Ascending aorta (tissue), 2 donors: ENCODE measurements at regions not wholly inside any gene's neighbourhood (a gene's known extent, or its start where the extent isn't known, plus 50 kb on each side); places are given as distances from the start of the nearest gene placed in this dataset.

Experiments used
- DNase-seq, 2 donors: peaks; one replicate each; pipeline ENCODE4 v3.0.0-alpha.2; 2019; ENCODE audit warnings: low spot score in 2 of 2
- H3K27ac ChIP-seq, 2 donors: fragments of 200-600 bp; sonication (generic); one replicate each; pipeline ENCODE4 v1.5.1; 2016 to 2017; ENCODE audit warnings: mild to moderate bottlenecking in 1 of 2
- H3K27me3 ChIP-seq: fragments of 200-600 bp; sonication (generic); one replicate; pipeline ENCODE4 v1.5.1; 2017
- H3K36me3 ChIP-seq, 2 donors: fragments of 200-600 bp; sonication (generic); one replicate each; pipeline ENCODE4 v1.5.1; 2016
- H3K4me1 ChIP-seq, 2 donors: fragments of 200-600 bp; sonication (generic); one replicate each; pipeline ENCODE4 v1.5.1; 2016 to 2017; ENCODE audit warnings: mild to moderate bottlenecking in 1 of 2
- H3K4me3 ChIP-seq, 2 donors: fragments of 200-600 bp; sonication (generic); one replicate each; pipeline ENCODE4 v1.5.1; 2016 to 2017; ENCODE audit warnings: mild to moderate bottlenecking in 1 of 2
- H3K9me3 ChIP-seq, 2 donors: fragments of 200-600 bp; sonication (generic); one replicate each; pipeline ENCODE4 v1.5.1; 2016
- intact Hi-C: fragments of 100-400 bp; cut with DNase I; formaldehyde crosslinking; loops from one replicate; pipeline ENCODE4 v1.15.1; 2023
- TF ChIP-seq, protein P1 (sequence below), 3 experiments: fragments of 200-600 bp in 2 of 3; fragments of 450-650 bp in 1 of 3; sonication (generic) in 2 of 3; IDR thresholded peaks; one replicate each; pipeline ENCODE4 v1.5.1; 2016 to 2019; ENCODE audit warnings: antibody characterized with exemption in 3 of 3, mild to moderate bottlenecking in 1 of 3, moderate library complexity in 1 of 3

DNA sequence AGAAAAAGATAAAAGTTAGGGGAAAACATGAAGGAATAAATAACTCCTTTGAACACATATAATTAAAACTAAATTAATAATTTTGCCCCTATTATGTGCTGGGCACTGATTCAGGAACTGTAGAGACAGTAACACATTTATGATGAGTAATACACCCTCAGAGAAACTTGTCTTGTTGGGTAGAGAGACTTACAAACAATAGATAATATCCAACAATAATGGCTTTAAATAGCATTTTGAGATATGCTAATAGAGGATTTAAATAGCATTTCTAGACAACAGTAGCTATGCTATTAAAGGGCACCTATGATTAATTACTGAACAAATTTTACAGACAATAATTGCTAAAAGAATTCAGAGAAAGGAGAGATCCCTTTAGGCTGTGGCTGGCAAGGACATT is 455.5 kb downstream of the NUF2 start:
- intact Hi-C loops = no loop called here
- DNase-seq = no peak
- Histone ChIP-seq H3K36me3 (no peaks in the 10 kb centered on the region), H3K4me3 (no peak overlapping the region), H3K27me3 (no peaks in the 10 kb centered on the region), H3K4me1 (no peaks in the 10 kb centered on the region), H3K27ac (no peak overlapping the region), H3K9me3 (peaks cover 0 to 10% of the 10 kb centered on the region in 2 donors)
- TF ChIP-seq, protein P1, sequence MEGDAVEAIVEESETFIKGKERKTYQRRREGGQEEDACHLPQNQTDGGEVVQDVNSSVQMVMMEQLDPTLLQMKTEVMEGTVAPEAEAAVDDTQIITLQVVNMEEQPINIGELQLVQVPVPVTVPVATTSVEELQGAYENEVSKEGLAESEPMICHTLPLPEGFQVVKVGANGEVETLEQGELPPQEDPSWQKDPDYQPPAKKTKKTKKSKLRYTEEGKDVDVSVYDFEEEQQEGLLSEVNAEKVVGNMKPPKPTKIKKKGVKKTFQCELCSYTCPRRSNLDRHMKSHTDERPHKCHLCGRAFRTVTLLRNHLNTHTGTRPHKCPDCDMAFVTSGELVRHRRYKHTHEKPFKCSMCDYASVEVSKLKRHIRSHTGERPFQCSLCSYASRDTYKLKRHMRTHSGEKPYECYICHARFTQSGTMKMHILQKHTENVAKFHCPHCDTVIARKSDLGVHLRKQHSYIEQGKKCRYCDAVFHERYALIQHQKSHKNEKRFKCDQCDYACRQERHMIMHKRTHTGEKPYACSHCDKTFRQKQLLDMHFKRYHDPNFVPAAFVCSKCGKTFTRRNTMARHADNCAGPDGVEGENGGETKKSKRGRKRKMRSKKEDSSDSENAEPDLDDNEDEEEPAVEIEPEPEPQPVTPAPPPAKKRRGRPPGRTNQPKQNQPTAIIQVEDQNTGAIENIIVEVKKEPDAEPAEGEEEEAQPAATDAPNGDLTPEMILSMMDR (IDR thresholded peaks at IDR 0.05) = no peak

DNA sequence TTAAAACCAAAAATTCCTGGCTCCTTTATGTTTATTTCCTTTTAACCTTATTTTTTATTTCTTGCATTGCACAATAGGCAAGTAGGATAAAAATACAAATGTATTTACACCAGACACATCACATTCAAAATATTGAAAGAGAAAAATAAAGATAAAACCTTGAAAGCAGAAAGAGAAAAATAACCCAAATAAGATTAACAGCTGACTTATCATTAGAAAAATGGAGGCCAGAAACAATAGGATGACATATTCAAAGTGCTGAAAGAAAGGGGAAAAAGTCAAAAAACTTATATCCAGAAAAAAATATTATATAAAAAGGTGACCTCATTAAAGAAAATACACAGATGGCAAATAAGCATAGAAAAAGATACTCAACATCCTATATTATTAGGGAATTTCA is 459.4 kb downstream of the NUF2 start:
- no peaks in the 10 kb centered on the region for H3K4me1 ChIP-seq
- no peak overlapping the region for H3K27ac ChIP-seq
- peaks cover 0 to 10% of the 10 kb centered on the region in 2 donors for H3K9me3 ChIP-seq
- H3K36me3 ChIP-seq = no peaks in the 10 kb centered on the region
- intact Hi-C loops = no loop called here
- no peak for DNase-seq
- no peaks in the 10 kb centered on the region for H3K27me3 ChIP-seq
- TF ChIP-seq, protein P1 (IDR thresholded peaks at IDR 0.05) = no peak
- H3K4me3 ChIP-seq = no peak overlapping the region

DNA sequence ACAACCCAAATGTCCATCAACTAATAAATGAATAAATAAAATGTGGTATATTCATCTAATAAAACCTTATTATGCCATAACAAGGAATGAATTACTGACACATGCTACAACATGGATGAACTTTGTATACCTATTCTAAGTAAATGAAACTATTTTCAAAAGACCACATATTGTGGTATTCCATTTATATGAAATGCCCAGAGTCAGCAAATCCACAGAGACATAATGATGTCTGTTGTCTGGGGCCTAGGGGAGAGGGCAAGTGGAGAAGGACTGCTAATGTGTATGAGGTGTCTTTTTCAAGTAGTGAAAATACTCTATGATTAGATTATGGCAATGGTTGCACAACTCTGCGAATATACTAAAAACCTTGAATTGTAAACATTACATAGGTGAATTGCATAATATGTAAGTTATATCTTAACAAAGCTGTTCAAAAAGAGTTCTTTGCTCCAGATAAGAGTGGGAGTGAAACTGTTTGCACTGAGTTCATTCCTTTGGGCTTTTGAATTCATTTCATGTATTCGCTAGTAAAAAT is 464.2 kb downstream of the NUF2 start:
- no peak for DNase-seq
- no peaks in the 10 kb centered on the region for H3K27me3 ChIP-seq
- no peaks in the 10 kb centered on the region for H3K36me3 ChIP-seq
- intact Hi-C loops = no loop called here
- TF ChIP-seq, protein P1 (IDR thresholded peaks at IDR 0.05) = no peak
- H3K27ac ChIP-seq = no peak overlapping the region
- H3K4me1 ChIP-seq = no peaks in the 10 kb centered on the region
- no peak overlapping the region for H3K4me3 ChIP-seq
- H3K9me3 ChIP-seq = peaks cover 0 to 7% of the 10 kb centered on the region in 2 donors

DNA sequence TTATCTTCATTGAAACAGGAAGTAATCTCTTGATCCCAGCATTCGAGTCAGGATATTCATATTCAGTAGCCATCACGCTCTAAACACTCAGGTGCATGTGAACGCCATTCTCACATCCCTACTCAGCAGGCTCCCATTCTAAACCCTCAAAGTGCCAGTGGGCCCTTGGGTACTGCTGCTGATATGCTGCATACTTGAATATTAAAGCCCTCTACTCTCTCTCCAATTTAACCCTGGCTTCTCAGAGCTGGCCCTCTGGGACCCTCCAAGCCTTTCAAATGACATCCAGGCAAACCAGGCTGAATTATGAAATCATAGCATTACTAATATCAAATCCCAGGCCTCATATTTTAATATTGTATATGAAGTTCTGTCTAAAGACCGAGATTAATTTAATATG is 468.2 kb downstream of the NUF2 start:
- Histone ChIP-seq H3K9me3 (no peaks in the 10 kb centered on the region), H3K36me3 (no peaks in the 10 kb centered on the region), H3K4me3 (no peak overlapping the region), H3K27ac (no peak overlapping the region), H3K4me1 (no peaks in the 10 kb centered on the region), H3K27me3 (no peaks in the 10 kb centered on the region)
- no peak for DNase-seq
- TF ChIP-seq, protein P1 (IDR thresholded peaks at IDR 0.05) = no peak
- intact Hi-C loops = no loop called here

DNA sequence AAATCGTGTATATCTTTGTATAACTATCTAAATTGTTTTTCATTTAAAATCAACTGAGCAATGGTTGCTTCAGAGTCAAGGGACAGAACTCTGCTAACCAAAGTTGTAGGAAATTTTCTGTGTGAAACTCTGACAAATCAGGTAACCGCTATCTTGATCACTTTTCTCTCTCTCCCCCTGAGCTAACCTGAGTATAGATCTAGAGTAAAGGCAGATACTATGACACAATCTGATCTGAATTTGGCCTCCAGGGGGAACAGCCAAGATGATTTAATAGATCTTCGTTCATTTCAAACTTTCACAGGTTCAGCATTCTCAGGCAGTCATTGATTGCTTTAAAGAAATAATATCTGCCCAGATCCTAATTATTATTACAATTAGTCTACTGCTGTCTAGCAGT is 472.8 kb downstream of the NUF2 start:
- intact Hi-C loops = no loop called here
- Histone ChIP-seq H3K4me3 (no peak overlapping the region), H3K36me3 (no peaks in the 10 kb centered on the region), H3K27me3 (no peaks in the 10 kb centered on the region), H3K27ac (no peak overlapping the region), H3K4me1 (no peaks in the 10 kb centered on the region), H3K9me3 (no peaks in the 10 kb centered on the region)
- DNase-seq = no peak
- TF ChIP-seq, protein P1 (IDR thresholded peaks at IDR 0.05) = no peak

DNA sequence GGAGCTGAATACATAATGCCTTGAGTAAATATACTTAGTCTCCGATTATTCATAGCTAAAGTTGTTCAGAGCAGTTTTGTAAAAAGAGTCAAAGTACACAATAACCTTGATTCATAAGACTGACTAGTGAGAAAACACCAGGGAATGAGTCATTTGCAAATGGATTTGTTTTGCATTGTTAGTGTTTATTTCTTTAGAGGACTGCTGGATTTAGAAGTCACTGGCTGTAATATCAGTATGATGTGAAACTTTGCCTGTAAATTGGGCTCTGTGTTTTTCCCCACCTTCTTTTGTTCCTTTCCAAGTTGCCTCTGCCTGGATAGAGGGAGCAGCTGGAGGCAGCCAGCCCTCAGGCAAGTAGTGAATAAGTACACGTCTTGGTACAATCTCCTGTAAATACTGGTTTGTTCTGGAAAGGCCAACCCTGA is 474.7 kb downstream of the NUF2 start:
- H3K4me3 ChIP-seq = no peak overlapping the region
- DNase-seq = no peak
- no peaks in the 10 kb centered on the region for H3K4me1 ChIP-seq
- H3K27ac ChIP-seq = no peak overlapping the region
- intact Hi-C loops = no loop called here
- TF ChIP-seq, protein P1 (IDR thresholded peaks at IDR 0.05) = no peak
- no peaks in the 10 kb centered on the region for H3K9me3 ChIP-seq
- H3K36me3 ChIP-seq = no peaks in the 10 kb centered on the region
- no peaks in the 10 kb centered on the region for H3K27me3 ChIP-seq
